GM18502 (cell line): ENCODE measurements at regions not wholly inside any gene's neighbourhood (a gene's known extent, or its start where the extent isn't known, plus 50 kb on each side); places are given as distances from the start of the nearest gene placed in this dataset.

ENCODE experiments used
- ATAC-seq: cut with Tn5 transposase; IDR thresholded peaks from one replicate; pipeline ENCODE4 v1.9.1; 2021; ENCODE audit warnings: mild to moderate bottlenecking; ENCODE audit not compliant: unreplicated experiment, poor library complexity

DNA sequence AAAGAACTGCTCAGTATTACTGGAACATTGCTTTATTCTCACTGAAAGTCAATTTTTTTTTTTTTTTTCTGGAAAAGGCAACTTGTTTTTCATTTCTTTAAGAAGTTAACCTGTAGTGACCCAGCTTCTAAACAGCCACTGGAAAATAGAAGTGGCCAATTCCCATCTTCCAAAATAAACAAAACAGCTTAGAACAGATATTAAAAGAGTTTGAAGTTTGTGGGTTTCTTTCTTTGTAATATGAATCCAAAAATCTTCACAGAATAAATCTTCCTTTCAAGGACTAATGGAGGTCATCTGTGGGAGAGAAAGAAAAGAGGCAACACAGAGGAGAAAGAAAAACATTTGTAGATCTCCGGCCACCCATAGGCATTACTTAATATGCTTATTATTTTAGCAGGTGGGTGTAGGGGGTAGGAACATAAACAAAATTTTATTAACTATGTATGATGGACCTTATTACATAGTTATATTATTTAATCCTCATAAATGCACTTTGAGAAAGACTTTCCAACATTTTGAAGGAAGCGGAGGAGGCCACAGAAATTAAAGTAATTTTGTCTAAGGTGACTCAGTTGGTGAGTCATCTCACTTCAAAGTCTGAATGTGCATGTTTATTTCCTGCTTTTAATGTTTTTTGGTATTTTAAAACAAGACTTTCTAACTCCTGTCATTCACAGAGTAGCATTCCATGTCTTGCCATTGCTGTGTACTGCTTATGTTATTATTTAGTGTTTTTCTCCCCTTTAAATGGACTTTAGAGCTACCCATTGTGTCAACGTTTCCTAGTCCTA is 1791.8 kb upstream of the WWC1 start:
- no peak for ATAC-seq

- ATAC-seq, result no peak
These were observed 1787.9 kb upstream of the WWC1 start for GRCh38 chr5:166503506-166503905.

DNA sequence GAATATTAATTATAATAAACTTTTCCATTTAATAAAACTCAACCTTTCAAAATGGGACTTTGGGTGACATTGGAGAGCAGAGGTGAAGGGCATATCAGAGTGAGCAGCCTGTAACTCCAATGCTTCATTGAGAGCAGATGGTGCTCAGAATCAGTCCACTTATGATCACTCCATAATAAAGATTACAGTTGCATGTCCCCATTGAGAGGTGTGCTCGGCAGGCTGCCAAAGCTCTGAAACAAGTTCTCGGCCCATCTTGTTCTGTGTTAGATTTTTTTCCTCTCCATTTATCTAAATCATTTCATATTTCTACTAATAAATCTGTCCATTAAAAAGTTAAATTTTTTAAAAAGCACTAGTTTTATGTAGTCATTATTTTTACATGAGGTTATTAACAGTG is 1786.4 kb upstream of the WWC1 start:
- no peak for ATAC-seq

DNA sequence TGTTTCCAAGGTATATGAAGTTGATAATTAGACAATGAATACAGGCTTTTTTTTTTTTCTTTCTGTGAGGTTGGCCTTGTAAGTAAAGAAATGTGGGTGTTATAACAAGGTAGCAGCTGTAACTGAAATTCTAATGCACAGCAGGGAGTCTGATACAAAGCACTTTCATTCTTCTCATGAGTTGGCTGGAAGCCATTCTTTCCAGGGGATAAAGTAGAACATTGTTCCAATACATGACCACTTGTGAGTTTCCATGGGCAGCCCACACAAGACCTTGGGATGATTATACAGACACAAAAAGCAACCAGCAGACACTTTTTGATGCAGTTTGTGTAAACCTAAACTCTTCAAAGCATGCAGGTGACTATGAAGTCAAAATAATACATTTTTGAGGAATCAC is 1785.9 kb upstream of the WWC1 start:
- no peak for ATAC-seq

- ATAC-seq, result no peak
These were observed 1783.5 kb upstream of the WWC1 start for GRCh38 chr5:166507810-166508425.

- no peak for ATAC-seq
These were observed 1782.4 kb upstream of the WWC1 start for GRCh38 chr5:166509085-166509484.

- ATAC-seq, result no peak
These were observed 1773.5 kb upstream of the WWC1 start for GRCh38 chr5:166517976-166518375.

GRCh38 chr5:166523206-166523605 is 1768.2 kb upstream of the WWC1 start:
- no peak for ATAC-seq

DNA sequence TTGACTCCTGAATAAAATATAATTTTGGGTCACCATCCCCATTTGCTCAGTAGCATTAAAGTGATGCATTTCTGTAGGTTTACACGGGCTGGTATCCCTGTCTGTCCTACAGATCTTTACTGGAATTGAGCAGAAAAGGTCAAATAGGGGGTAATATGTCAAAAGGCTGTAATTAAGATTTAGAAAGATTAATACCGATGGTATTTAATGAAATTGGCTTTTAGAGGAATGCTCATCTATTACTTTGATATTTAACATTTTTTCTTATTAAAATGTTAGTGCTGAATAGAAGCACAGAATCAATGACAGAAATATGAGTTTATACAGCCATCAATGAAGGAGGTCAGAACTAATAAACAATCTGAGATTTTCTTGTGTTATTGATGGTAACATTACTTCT is 1762.2 kb upstream of the WWC1 start:
- ATAC-seq, result no peak

DNA sequence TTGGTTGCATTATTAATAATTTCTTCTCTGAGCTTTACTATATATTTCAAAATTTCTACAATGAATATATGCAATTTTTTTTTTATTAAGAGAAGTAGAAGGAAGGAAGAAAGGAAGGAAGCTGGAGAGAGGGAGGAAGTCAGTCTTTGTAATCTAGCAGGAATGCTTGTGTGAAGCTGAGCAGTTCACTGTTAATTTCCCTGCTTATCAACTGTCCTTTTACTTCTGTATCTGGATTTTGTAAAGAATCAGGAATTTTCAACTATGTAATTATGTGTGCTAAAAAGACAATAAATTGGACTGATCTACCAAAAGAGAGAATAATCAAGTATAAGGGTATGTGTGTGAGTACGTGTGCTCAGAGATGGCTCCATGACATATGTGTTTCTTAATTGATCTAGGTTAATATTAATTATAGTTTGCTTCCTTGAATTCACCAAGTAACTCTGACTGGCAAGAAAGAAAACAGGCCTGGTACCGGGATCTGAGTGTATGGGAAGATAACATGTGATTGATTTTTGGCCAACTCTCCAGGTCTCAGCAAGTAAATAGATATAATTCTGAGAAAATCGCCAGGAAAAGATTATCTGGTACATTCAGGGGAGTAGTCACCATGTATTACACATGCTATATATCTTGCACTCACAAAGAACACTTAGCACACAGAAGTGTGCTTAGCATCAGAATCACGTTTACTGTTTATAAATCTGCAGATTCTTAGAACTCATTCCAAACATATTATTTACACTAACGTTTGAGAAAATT is 1758.8 kb upstream of the WWC1 start:
- ATAC-seq, result no peak

GRCh38 chr5:166535641-166536040 is 1755.8 kb upstream of the WWC1 start:
- no peak for ATAC-seq

DNA sequence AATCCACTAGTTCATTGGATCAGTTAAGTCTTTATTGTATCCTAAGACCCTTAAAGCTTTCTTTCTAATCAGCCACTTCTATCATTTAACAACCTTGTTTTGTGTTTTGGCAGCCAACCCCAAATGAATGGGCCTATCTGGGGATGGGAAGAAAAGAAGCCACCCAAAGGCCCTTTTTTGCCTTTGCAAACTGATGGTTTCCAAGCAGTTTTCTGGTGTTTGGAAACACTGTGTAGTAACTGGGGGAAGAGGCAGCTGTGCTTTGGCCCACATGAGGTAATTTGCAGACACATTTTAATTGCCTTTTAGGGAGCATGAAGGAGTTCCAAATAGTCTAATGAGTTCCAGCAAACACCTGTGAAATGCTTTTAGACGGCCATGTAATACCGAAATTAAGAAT is 1751.3 kb upstream of the WWC1 start:
- no peak for ATAC-seq

DNA sequence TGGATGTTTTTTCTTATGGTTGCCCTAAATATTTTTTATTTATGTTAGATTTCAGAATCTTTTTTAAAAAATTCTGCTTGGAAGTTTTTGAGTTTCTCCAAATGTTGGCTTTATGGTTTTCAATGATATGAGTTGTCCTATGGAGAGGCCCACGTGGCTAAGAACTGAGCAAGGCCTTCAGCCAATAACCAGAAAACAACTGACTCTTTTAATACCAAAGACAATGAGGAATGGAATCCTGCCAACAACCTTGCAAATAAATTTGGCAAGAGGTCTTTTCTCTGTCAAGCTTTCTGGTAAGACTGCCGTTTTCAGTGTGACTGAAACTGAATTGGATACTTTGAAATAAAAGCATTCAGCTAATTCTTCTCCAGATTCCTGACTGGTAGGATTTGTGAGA is 1740.1 kb upstream of the WWC1 start:
- no peak for ATAC-seq

GRCh38 chr5:166553778-166554177 is 1737.7 kb upstream of the WWC1 start:
- no peak for ATAC-seq

GRCh38 chr5:166561759-166562158 is 1729.7 kb upstream of the WWC1 start:
- no peak for ATAC-seq

GRCh38 chr5:166562246-166562645 is 1729.2 kb upstream of the WWC1 start:
- no peak for ATAC-seq

GRCh38 chr5:166566725-166567124 is 1724.7 kb upstream of the WWC1 start:
- no peak for ATAC-seq

GRCh38 chr5:166570865-166571264 is 1720.6 kb upstream of the WWC1 start:
- no peak for ATAC-seq

- ATAC-seq, result no peak
These were observed 1719.8 kb upstream of the WWC1 start for GRCh38 chr5:166571668-166572067.

DNA sequence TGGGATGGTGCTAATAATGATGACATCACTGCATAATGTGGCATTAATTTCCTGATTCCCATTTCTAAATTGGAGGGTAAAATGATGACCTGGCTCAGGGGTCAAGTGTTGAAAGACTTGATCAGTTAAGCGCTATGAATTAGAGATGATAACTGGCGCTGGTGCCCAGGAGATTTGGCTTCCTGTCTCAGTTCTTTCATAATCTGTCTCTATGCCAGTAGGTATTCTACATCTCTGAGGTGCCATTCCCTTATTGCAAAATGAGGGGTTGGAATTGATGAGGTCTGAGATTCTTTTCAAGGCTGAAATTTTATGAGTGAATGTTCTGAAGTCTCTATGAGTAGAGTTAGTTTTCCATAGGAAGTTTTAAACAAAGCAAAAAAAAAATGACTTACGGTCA is 1715.1 kb upstream of the WWC1 start:
- ATAC-seq, result no peak

GRCh38 chr5:166581826-166582225 is 1709.6 kb upstream of the WWC1 start:
- ATAC-seq, result no peak
